H7 (cell line): ENCODE measurements at regions not wholly inside any gene's neighbourhood (a gene's known extent, or its start where the extent isn't known, plus 50 kb on each side); places are given as distances from the start of the nearest gene placed in this dataset.
"Not testable (repeated sequence)": the region's sequence is repeated elsewhere in the genome, so short reads cannot be mapped to it uniquely, and the experiment has no call there.

ENCODE experiments used
- DNase-seq: peaks from one replicate; pipeline ENCODE4 v3.0.0; 2012
- H3K27me3 ChIP-seq: 2 replicates; pipeline ENCODE4 v1.6.0; 2011; ENCODE audit warnings: mild to moderate bottlenecking, low read length; ENCODE audit not compliant: control insufficient read depth, insufficient read depth
- H3K36me3 ChIP-seq: replicated peaks from 2 replicates; pipeline ENCODE4 v1.5.1; 2011; ENCODE audit warnings: low read length; ENCODE audit not compliant: control insufficient read depth, insufficient read depth
- H3K4me3 ChIP-seq: 2 replicates; pipeline ENCODE4 v1.5.1; 2011; ENCODE audit warnings: low read depth, mild to moderate bottlenecking, control low read depth, low read length, moderate library complexity; ENCODE audit not compliant: insufficient read depth

GRCh38 chr5:85392309-85392708 is 1007.6 kb upstream of the EDIL3 start:
- DNase-seq, H3K27me3 ChIP-seq, H3K36me3 ChIP-seq, H3K4me3 ChIP-seq: not testable (repeated sequence)

GRCh38 chr5:85395526-85395925 is 1010.8 kb upstream of the EDIL3 start:
- no peak overlapping the region for H3K4me3 ChIP-seq
- no peak for DNase-seq
- H3K36me3 ChIP-seq, result no peaks in the 10 kb centered on the region
- H3K27me3 ChIP-seq, result no peaks in the 10 kb centered on the region

GRCh38 chr5:85397451-85397850 is 1012.8 kb upstream of the EDIL3 start:
- Histone ChIP-seq H3K27me3 (no peaks in the 10 kb centered on the region), H3K36me3 (no peaks in the 10 kb centered on the region), H3K4me3 (no peak overlapping the region)
- no peak for DNase-seq

GRCh38 chr5:85428426-85428934 is 1043.8 kb upstream of the EDIL3 start:
- H3K27me3 ChIP-seq, result no peaks in the 10 kb centered on the region
- no peaks in the 10 kb centered on the region for H3K36me3 ChIP-seq
- no peak for DNase-seq
- no peak overlapping the region for H3K4me3 ChIP-seq

GRCh38 chr5:85431726-85432125 is 1047.0 kb upstream of the EDIL3 start:
- H3K4me3 ChIP-seq, H3K36me3 ChIP-seq, H3K27me3 ChIP-seq, DNase-seq: not testable (repeated sequence)

GRCh38 chr5:85441156-85441555 is 1056.5 kb upstream of the EDIL3 start:
- no peaks in the 10 kb centered on the region for H3K36me3 ChIP-seq

GRCh38 chr5:85441853-85442252 is 1057.2 kb upstream of the EDIL3 start:
- Histone ChIP-seq H3K4me3 (no peak overlapping the region), H3K27me3 (no peaks in the 10 kb centered on the region), H3K36me3 (no peaks in the 10 kb centered on the region)
- no peak for DNase-seq

More at GRCh38 chr5:85441156-85441555, 1056.5 kb upstream of the EDIL3 start:
- no peak for DNase-seq
- Histone ChIP-seq H3K4me3 (no peak overlapping the region), H3K27me3 (no peaks in the 10 kb centered on the region)

- Histone ChIP-seq H3K4me3 (no peak overlapping the region), H3K36me3 (no peaks in the 10 kb centered on the region), H3K27me3 (no peaks in the 10 kb centered on the region)
- no peak for DNase-seq
Measured at GRCh38 chr5:85452322-85453025, 1067.8 kb upstream of the EDIL3 start.

GRCh38 chr5:85453026-85453349 is 1068.3 kb upstream of the EDIL3 start:
- Histone ChIP-seq H3K36me3 (no peaks in the 10 kb centered on the region), H3K4me3 (no peak overlapping the region), H3K27me3 (no peaks in the 10 kb centered on the region)
- no peak for DNase-seq

GRCh38 chr5:85458319-85458718 is 1073.6 kb upstream of the EDIL3 start:
- Histone ChIP-seq H3K4me3 (no peak overlapping the region), H3K27me3 (no peaks in the 10 kb centered on the region), H3K36me3 (no peaks in the 10 kb centered on the region)
- no peak for DNase-seq

GRCh38 chr5:85462957-85463356 is 1078.3 kb upstream of the EDIL3 start:
- Histone ChIP-seq H3K27me3 (no peaks in the 10 kb centered on the region), H3K36me3 (no peaks in the 10 kb centered on the region), H3K4me3 (no peak overlapping the region)
- DNase-seq, result no peak

GRCh38 chr5:85466423-85466822 is 1081.7 kb upstream of the EDIL3 start:
- no peak for DNase-seq
- H3K4me3 ChIP-seq, result no peak overlapping the region
- no peaks in the 10 kb centered on the region for H3K36me3 ChIP-seq
- H3K27me3 ChIP-seq, result no peaks in the 10 kb centered on the region

GRCh38 chr5:85472749-85473148 is 1088.1 kb upstream of the EDIL3 start:
- no peaks in the 10 kb centered on the region for H3K27me3 ChIP-seq
- no peak for DNase-seq
- no peak overlapping the region for H3K4me3 ChIP-seq
- no peaks in the 10 kb centered on the region for H3K36me3 ChIP-seq

GRCh38 chr5:85475151-85475550 is 1090.5 kb upstream of the EDIL3 start:
- not testable (repeated sequence) for H3K27me3 ChIP-seq, H3K4me3 ChIP-seq, H3K36me3 ChIP-seq, DNase-seq

- DNase-seq, result no peak
- Histone ChIP-seq H3K36me3 (no peaks in the 10 kb centered on the region), H3K4me3 (no peak overlapping the region), H3K27me3 (no peaks in the 10 kb centered on the region)
Measured at GRCh38 chr5:85476617-85477016, 1091.9 kb upstream of the EDIL3 start.

- DNase-seq, result no peak
- no peaks in the 10 kb centered on the region for H3K27me3 ChIP-seq
- H3K4me3 ChIP-seq, result no peak overlapping the region
- no peaks in the 10 kb centered on the region for H3K36me3 ChIP-seq
Measured at GRCh38 chr5:85479849-85480248, 1095.2 kb upstream of the EDIL3 start.
